Astrocyte (in vitro differentiated cells and primary cell): ENCODE measurements at regions not wholly inside any gene's neighbourhood (a gene's known extent, or its start where the extent isn't known, plus 50 kb on each side); places are given as distances from the start of the nearest gene placed in this dataset.
A peak's percentile ranks its signal among the peaks of the same experiment; 100 is the strongest.

Experiments used
- DNase-seq: peaks from one replicate; pipeline ENCODE4 v3.0.0-alpha.2; 2010; ENCODE audit warnings: low read depth
- FAIRE-seq: peaks from 2 replicates; lab custom pipeline; 2011; peaks lifted over from hg19 to GRCh38; lab: Jason Lieb, UNC
- H2AFZ ChIP-seq: 2 replicates; pipeline ENCODE4 v1.6.0; 2012; ENCODE audit warnings: low read depth, low read length, inconsistent platforms
- H3K27ac ChIP-seq: 2 replicates; pipeline ENCODE4 v1.5.1; 2011; ENCODE audit warnings: low read depth, low read length, inconsistent platforms
- H3K27me3 ChIP-seq: 2 replicates; pipeline ENCODE4 v1.6.0; 2011; ENCODE audit warnings: low read length, inconsistent platforms; ENCODE audit not compliant: insufficient read depth
- H3K36me3 ChIP-seq: 2 replicates; pipeline ENCODE4 v1.5.1; 2011; ENCODE audit warnings: low read length, inconsistent platforms; ENCODE audit not compliant: insufficient read depth
- H3K4me1 ChIP-seq: 2 replicates; pipeline ENCODE4 v1.5.1; 2011; ENCODE audit warnings: low read length, inconsistent platforms; ENCODE audit not compliant: insufficient read depth
- H3K4me2 ChIP-seq: 2 replicates; pipeline ENCODE4 v1.6.0; 2012; ENCODE audit warnings: low read length, inconsistent platforms
- H3K4me3 ChIP-seq: 2 replicates; pipeline ENCODE4 v1.5.1; 2011; ENCODE audit warnings: low read depth, mild to moderate bottlenecking, low read length, inconsistent platforms; ENCODE audit not compliant: insufficient read depth
- H3K79me2 ChIP-seq: 2 replicates; pipeline ENCODE4 v1.6.0; 2012; ENCODE audit warnings: mild to moderate bottlenecking, low read length, inconsistent platforms; ENCODE audit not compliant: insufficient read depth
- H3K9ac ChIP-seq: 2 replicates; pipeline ENCODE4 v1.6.0; 2012; ENCODE audit warnings: mild to moderate bottlenecking, low read length, inconsistent platforms
- H3K9me3 ChIP-seq: 2 replicates; pipeline ENCODE4 v1.5.1; 2012; ENCODE audit warnings: low read depth, mild to moderate bottlenecking, low read length, inconsistent platforms; ENCODE audit not compliant: insufficient read depth
- H4K20me1 ChIP-seq: 2 replicates; pipeline ENCODE4 v1.6.0; 2012; ENCODE audit warnings: low read length, inconsistent platforms; ENCODE audit not compliant: insufficient read depth
- H3K27ac Mint-ChIP-seq: one replicate; pipeline ENCODE4 v1.8.0; 2021; ENCODE audit warnings: mild to moderate bottlenecking, mixed read lengths; ENCODE audit not compliant: unreplicated experiment
- H3K27me3 Mint-ChIP-seq: one replicate; pipeline ENCODE4 v1.8.0; 2021; ENCODE audit warnings: low read depth, mixed read lengths; ENCODE audit not compliant: unreplicated experiment
- H3K36me3 Mint-ChIP-seq: one replicate; pipeline ENCODE4 v1.8.0; 2021; ENCODE audit warnings: low read depth, mixed read lengths; ENCODE audit not compliant: unreplicated experiment
- H3K4me1 Mint-ChIP-seq: one replicate; pipeline ENCODE4 v1.8.0; 2021; ENCODE audit warnings: low read depth, mixed read lengths; ENCODE audit not compliant: unreplicated experiment
- H3K4me3 Mint-ChIP-seq: one replicate; pipeline ENCODE4 v1.8.0; 2021; ENCODE audit warnings: mild to moderate bottlenecking, moderate library complexity, mixed read lengths; ENCODE audit not compliant: unreplicated experiment
- H3K9me3 Mint-ChIP-seq: one replicate; pipeline ENCODE4 v1.8.0; 2021; ENCODE audit warnings: mild to moderate bottlenecking, mixed read lengths; ENCODE audit not compliant: unreplicated experiment
- EZH2 ChIP-seq: IDR thresholded peaks from 2 replicates; pipeline ENCODE4 v1.6.1; 2012; ENCODE audit warnings: mild to moderate bottlenecking, low read length, inconsistent platforms; ENCODE audit not compliant: insufficient read depth
- TF ChIP-seq, protein P1 (sequence below): IDR thresholded peaks from 2 replicates; pipeline ENCODE4 v1.5.1; 2011; ENCODE audit warnings: low read depth, mild to moderate bottlenecking, inconsistent platforms, low read length, moderate library complexity; ENCODE audit not compliant: insufficient read depth

DNA sequence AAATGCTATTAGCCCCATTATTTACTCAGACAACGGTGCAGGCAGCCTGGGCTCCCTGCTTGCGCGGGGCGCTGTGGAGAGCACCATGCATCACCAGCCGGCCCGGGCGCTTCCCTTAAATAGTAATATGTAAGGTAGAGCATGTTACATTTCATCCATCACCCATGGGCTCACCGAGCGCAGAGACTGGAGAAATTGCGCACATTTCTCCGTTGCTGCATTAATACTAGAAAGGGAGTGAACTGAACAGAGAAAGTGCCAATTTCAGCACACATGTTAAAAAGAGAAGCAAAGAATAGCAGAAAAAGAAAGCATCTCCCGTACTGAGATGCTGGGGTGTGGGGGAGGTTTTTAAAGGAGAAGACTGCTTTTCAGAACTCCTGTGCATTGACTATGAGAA lies 400.3 kb downstream of the ZSWIM6 start:
- no peaks in the 10 kb centered on the region for H3K36me3 Mint-ChIP-seq
- H2AFZ ChIP-seq = peak overlapping the region; percentile 35
- H3K4me3 ChIP-seq = peak overlapping the region; percentile 37
- no peaks in the 10 kb centered on the region for H3K9me3 Mint-ChIP-seq
- peaks cover 9% of the 10 kb centered on the region for H3K4me1 ChIP-seq
- no peaks in the 10 kb centered on the region for H3K79me2 ChIP-seq
- H3K27ac Mint-ChIP-seq = no peak overlapping the region
- no peak overlapping the region for H3K4me3 Mint-ChIP-seq
- H3K9ac ChIP-seq = no peak overlapping the region
- H4K20me1 ChIP-seq = no peaks in the 10 kb centered on the region
- H3K27ac ChIP-seq = no peak overlapping the region
- peak overlapping the region; percentile 83 for H3K4me2 ChIP-seq
- H3K4me1 Mint-ChIP-seq = peaks cover 8% of the 10 kb centered on the region
- H3K27me3 ChIP-seq = peaks cover 2% of the 10 kb centered on the region
- no peaks in the 10 kb centered on the region for H3K9me3 ChIP-seq
- DNase-seq = peak; percentile 13
- no peak for TF ChIP-seq EZH2
- TF ChIP-seq, protein P1, sequence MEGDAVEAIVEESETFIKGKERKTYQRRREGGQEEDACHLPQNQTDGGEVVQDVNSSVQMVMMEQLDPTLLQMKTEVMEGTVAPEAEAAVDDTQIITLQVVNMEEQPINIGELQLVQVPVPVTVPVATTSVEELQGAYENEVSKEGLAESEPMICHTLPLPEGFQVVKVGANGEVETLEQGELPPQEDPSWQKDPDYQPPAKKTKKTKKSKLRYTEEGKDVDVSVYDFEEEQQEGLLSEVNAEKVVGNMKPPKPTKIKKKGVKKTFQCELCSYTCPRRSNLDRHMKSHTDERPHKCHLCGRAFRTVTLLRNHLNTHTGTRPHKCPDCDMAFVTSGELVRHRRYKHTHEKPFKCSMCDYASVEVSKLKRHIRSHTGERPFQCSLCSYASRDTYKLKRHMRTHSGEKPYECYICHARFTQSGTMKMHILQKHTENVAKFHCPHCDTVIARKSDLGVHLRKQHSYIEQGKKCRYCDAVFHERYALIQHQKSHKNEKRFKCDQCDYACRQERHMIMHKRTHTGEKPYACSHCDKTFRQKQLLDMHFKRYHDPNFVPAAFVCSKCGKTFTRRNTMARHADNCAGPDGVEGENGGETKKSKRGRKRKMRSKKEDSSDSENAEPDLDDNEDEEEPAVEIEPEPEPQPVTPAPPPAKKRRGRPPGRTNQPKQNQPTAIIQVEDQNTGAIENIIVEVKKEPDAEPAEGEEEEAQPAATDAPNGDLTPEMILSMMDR = no peak
- peaks cover 35% of the 10 kb centered on the region for H3K27me3 Mint-ChIP-seq
- H3K36me3 ChIP-seq = no peaks in the 10 kb centered on the region
- no peak for FAIRE-seq

DNA sequence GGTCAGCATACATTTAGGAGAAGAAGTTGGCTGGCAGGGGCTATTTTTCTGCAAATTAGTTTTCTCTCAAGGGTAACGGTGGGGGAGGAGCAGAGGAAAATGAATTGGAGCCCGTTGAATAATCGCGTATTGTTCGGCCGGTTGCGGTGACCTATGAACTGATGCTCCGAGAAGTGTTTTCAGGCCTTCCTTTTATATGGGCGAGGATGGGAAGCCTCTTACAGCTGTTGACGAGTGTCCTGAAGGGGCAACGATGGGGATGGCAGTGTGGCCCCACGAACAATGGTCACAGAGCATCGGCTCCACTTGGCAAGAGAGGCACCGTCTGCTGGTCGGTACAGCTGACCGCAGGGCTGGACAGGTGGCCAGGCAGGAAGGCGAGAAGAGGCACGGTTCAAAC lies 400.7 kb downstream of the ZSWIM6 start:
- H3K36me3 ChIP-seq = no peaks in the 10 kb centered on the region
- peak overlapping the region; percentile 35 for H2AFZ ChIP-seq
- peak overlapping the region; percentile 37 for H3K4me3 ChIP-seq
- Mint-ChIP-seq H3K36me3 (no peaks in the 10 kb centered on the region), H3K27ac (no peak overlapping the region), H3K27me3 (peaks cover 35% of the 10 kb centered on the region), H3K4me1 (peaks cover 8% of the 10 kb centered on the region), H3K4me3 (no peak overlapping the region), H3K9me3 (no peaks in the 10 kb centered on the region)
- H3K9me3 ChIP-seq = no peaks in the 10 kb centered on the region
- H3K79me2 ChIP-seq = no peaks in the 10 kb centered on the region
- TF ChIP-seq, protein P1 = no peak
- TF ChIP-seq EZH2 = no peak
- peak overlapping the region; percentile 83 for H3K4me2 ChIP-seq
- no peak overlapping the region for H3K9ac ChIP-seq
- DNase-seq = no peak
- H4K20me1 ChIP-seq = no peaks in the 10 kb centered on the region
- FAIRE-seq = no peak
- H3K4me1 ChIP-seq = peaks cover 9% of the 10 kb centered on the region
- no peak overlapping the region for H3K27ac ChIP-seq
- H3K27me3 ChIP-seq = peaks cover 2% of the 10 kb centered on the region

DNA sequence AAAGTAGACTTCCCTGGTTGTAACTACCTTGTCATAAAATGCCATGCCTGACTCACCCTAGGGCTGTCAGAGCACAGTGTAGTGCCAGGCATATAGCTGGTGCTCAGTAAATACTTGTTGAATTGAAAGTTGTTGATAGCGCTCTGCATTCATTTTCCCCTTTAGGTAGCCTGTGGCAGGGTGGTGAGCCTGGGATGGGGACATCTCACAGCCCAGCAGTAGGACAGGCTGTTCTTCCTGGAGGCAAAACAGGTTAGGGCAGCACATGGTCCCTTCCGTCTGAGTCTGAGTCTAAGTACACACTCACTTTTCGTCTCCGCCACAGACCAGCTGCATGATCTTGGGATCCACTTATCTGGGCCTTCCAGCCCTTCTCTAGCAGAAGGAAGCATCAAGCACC lies 401.9 kb downstream of the ZSWIM6 start:
- Mint-ChIP-seq H3K4me3 (no peak overlapping the region), H3K27ac (no peak overlapping the region), H3K27me3 (peaks cover 29% of the 10 kb centered on the region), H3K4me1 (peaks cover 8% of the 10 kb centered on the region), H3K36me3 (no peaks in the 10 kb centered on the region), H3K9me3 (no peaks in the 10 kb centered on the region)
- Histone ChIP-seq H3K27me3 (peaks cover 2% of the 10 kb centered on the region), H3K4me1 (peaks cover 9% of the 10 kb centered on the region), H3K4me2 (no peak overlapping the region), H3K4me3 (no peak overlapping the region), H3K36me3 (no peaks in the 10 kb centered on the region), H3K79me2 (no peaks in the 10 kb centered on the region), H3K9ac (no peak overlapping the region), H3K27ac (no peak overlapping the region), H2AFZ (no peak overlapping the region), H3K9me3 (no peaks in the 10 kb centered on the region), H4K20me1 (no peaks in the 10 kb centered on the region)
- no peak for FAIRE-seq
- no peak for DNase-seq
- TF ChIP-seq EZH2 = no peak
- TF ChIP-seq, protein P1 = no peak
